Activated T-cell treated with anti-CD3 and anti-CD28 coated beads for 4 hours (primary cell): ENCODE measurements at regions not wholly inside any gene's neighbourhood (a gene's known extent, or its start where the extent isn't known, plus 50 kb on each side); places are given as distances from the start of the nearest gene placed in this dataset.
"Not testable (repeated sequence)": the region's sequence is repeated elsewhere in the genome, so short reads cannot be mapped to it uniquely, and the experiment has no call there.

ENCODE experiments used
- DNase-seq: peaks from one replicate; pipeline ENCODE4 v3.0.0-alpha.2; 2020

GRCh38 chr21:16426936-16427335 is 697.2 kb downstream of the USP25 start:
- DNase-seq, result no peak

DNA sequence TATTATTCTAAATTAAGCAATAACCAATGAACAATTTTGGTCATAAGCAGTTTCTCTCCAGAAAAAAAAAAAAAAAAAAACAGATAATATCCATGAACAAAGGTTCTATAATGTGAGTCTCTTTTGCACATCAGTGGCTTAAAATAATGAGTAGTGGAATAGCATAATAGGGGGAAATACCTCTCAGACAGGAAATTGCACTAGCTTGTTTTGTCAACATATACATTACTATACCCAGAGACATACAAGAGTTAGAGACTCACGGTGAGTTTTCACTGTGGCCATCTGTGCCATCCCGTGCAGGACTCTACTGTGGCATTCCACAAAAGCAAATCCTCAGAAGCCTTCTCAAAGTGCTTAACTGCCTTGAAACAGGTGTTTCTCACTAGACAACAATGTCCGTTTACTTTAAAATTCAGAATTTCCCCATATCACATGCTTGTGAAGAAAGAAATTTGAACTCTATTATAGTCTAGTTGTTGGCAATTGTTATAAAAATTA is 697.9 kb downstream of the USP25 start:
- no peak for DNase-seq

GRCh38 chr21:16437586-16437985 is 707.8 kb downstream of the USP25 start:
- no peak for DNase-seq

DNA sequence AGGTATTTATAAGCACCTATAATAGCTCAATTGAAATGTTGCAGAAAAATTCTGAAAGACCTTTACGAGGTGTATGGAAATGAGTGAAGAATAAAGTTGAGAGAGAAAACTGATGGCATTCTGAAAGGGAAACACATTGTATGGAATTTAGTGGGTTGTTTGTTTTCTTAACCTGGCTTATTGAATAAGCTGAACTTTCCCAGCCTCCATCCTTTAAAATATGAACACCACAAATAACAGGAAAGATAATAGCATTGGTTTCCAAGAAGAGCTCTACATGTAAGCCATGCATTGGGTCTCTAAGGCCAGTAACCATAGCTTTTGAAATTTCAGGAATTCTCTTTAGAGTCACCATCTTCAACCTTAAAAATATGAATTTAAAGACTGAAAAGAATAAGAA is 709.0 kb downstream of the USP25 start:
- no peak for DNase-seq

DNA sequence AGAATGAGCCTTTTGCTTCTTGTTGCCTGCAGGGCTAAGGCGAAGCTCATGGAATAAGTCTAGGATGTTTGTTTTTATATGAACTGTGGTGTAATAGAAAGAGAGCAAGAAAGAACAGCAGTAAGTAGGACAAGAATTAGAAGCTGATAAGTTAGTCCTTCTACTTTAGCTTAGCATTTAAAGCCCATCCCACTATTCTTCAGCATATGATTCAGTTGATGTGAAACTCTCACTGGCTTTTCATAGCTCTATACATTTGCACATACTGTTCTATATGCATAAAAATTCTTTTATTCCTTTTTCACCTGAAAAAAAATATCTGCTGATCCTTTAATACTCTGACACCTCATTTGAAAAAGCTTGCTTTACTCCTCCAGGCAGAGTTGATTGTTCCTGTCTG is 712.0 kb downstream of the USP25 start:
- DNase-seq, result no peak

DNA sequence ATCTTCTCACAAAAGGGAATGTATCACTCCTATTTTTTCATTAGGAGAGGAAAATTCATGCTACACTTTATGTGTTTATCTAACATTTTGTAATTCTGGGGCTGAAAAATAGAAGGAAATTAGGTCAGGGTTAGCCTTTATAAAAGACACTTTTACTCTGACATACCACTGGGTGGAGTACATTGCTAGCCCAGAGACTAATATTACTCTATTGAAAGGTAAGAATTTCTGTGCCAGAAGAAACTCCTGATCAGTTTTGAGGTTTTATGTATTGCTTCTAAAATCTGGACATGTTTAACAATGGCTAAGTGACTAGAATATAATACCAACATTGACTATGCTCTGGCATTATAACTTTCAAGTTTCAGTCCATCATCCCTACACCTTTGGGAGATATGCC is 724.6 kb downstream of the USP25 start:
- no peak for DNase-seq

DNA sequence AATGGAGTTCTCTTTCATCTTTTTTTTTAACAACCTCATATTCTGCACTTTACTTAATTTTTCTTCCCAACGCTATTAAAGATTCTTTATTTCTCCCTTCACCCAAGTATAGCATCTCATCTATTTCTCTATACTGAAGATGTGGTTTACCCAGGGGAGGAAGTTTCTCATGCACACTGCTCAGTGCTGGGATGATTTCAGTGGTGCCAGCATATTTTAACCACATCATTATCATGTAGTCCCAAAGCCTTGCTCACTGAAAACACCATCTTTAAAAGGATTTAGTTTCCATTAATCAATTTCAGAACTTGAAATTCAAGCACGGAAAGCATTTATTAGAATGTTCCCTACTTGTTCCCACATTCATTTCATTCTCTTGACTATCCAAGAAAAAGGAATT is 725.7 kb downstream of the USP25 start:
- no peak for DNase-seq

DNA sequence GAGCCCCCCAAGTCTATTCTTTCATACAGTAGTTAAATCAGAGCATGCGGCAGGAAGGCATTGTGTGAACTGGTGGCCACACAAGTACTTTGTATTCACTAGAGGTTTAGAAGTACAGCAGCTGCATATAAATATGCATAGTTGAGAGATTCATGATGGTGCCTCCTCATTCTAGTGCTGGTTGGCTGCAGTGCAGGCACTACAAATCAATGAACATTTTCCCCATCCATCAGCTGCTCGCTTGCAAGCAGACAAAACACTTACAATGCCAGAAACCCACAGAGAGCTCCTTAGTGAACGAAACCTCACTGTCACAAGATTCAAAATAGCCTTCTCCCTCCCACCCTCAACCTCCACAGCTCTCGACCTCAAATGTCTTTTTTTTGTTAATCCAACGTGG is 726.2 kb downstream of the USP25 start:
- no peak for DNase-seq

DNA sequence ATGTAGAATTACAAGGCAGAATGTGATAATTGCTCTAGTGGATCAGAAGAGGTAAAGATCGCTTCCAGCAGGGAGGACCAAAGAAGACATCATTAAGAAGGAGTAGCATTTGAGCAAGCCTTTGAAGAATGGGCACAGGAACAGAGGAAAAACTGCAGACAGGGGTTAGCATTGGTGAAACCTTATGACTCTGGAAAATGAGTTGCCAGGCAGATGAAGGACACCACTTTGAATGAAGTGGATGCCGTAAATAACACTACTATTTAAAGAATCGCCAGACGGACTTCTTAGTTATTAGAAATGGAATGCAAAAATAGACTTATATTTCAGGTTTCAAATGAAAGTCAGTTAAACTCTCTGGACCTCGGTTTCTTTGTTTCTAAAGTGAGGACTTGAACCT is 727.7 kb downstream of the USP25 start:
- no peak for DNase-seq

GRCh38 chr21:16460936-16461335 is 731.2 kb downstream of the USP25 start:
- DNase-seq, result no peak

DNA sequence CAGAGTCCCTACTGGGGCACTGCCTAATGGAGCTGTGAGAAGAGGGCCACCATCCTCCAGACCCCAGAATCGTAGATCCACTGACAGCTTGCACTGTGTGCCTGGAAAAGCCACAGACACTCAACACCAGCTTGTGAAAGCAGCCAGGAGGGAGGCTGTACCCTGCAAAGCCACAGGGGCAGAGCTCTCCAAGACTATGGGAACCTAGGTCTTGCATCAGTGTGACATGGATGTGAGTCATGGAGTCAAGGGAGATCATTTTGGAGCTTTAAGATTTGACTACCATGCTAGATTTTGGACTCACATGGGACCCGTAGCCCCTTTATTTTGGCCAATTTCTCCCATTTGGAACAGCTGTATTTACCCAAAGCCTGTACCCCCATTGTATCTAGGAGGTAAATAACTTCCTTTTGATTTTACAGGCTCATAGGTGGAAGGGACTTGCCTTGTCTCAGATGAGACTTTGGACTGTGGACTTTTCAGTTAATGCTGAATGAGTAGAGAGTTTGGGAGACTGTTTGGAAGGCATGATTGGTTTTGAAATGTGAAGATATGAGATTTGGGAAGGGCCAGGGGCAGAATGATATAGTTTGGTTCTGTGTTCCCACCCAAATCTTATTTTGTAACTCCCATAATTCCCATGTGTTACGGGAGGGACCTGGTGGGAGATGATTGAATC is 734.6 kb downstream of the USP25 start:
- not testable (repeated sequence) for DNase-seq

GRCh38 chr21:16468184-16468583 is 738.4 kb downstream of the USP25 start:
- DNase-seq, result no peak

DNA sequence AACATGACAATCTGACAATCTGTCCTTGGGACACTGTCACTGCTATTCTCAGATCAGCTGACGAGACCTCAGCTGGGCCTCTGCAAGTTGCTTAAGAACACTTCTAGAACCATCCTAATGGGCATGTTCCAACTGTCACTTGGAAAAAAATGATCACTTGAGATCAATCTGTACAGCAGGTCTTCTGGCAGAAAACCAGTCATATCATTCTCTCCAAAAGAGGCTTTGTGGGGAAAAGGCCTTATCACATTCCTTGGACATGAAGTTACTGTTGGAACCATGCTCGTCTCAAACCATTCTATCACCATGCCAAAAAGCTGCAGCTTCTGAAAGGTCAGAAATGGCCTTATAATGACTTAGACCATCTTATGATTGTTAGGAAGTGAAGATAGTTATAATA is 744.2 kb downstream of the USP25 start:
- DNase-seq, result no peak

DNA sequence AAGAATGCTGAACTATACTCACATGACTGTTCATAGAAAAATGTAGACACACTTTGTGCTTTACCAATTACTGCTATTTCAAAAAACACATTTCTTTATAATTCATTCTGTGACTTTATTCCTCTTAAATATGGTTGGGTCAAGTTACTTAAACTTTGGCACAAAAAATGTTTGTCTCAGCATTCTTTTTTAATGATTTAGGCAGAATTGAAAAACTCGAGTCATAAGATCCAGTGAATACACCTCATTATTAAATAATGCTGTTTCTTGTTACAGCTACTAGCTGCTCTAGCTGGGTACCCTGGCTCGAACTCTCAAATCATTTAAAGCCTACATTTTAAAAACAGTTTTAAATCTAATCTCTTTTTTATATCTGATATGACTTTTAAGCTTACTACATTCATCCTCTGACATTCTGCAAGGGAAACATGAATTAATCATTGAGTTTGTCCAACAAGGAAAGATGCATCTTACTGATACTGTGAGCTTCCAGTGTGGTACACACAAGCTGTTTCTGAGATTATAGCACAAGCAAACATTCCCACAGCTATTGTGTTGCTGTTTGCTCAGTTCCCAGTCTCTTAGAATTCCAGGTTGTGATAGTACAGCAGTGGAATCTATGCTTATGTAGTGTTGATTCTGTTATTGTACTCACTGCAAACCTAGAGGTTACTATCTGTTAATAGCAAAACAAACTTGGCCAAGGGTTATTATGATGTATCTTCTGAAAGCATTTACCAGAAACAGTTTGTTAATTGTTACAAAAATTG is 746.5 kb downstream of the USP25 start:
- DNase-seq, result no peak

- DNase-seq, result no peak
Observed at GRCh38 chr21:16488042-16488441, 758.3 kb downstream of the USP25 start.

- DNase-seq, result no peak
Observed at GRCh38 chr21:16492356-16492755, 762.6 kb downstream of the USP25 start.

DNA sequence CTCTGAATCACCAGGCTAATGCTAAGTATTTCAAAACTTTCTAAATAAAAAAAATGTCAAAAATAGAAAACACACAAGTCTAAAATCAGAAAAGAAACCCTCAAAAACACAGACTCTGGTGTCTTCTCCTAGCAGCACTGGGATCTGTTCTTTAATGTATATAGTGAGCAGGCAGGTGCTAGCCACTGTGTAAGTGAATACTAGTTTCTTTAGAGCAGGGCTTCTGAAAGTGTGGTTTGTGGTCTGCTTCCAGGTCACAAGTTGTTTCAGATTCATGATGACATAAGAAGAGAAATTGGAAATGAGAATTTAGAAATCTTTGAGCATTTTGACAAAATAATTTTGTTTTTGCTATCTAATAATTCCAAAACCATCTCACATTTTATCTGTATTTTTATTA is 763.1 kb downstream of the USP25 start:
- DNase-seq, result no peak

- no peak for DNase-seq
Observed at GRCh38 chr21:16496609-16497008, 766.8 kb downstream of the USP25 start.

DNA sequence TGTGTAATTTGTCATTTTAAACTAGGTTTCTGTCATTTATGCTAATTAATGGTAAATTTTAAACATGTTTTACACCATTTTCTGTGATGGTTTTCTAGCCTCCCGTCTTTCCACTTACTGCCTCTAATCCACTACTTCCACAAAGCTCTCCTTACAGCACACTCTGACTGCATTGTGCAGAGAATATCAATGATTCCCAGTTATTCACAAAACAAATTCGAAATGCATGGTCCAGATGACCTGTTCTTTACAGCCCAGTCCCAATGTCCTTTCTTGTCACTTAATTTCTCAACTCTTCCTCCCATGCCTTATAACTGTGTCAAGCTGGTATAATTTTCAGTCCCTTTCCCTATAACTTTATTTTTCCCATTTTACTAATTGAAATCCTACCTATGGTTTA is 770.5 kb downstream of the USP25 start:
- DNase-seq, result no peak

GRCh38 chr21:16502273-16502672 is 772.5 kb downstream of the USP25 start:
- no peak for DNase-seq

GRCh38 chr21:16502897-16503296 is 773.1 kb downstream of the USP25 start:
- no peak for DNase-seq

GRCh38 chr21:16504281-16504680 is 774.5 kb downstream of the USP25 start:
- DNase-seq, result no peak

DNA sequence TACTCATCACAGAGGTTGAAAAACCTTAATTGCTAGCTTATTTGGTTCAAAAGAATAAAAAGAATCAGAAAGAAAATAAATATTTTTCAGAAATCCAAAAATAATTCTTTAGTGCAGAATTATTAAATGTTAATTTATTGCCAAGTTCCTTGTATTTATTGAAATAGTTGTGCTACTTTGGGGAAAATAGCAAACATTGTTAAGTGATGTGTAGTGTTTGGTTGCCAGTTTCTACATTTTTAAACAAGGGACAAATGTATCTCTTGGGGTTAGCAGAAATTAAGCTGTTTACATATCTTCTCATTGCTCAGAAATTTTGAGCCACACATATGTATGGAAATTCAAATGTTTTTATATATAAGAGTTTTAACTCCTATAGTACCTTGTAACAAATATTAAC is 775.0 kb downstream of the USP25 start:
- DNase-seq, result no peak

DNA sequence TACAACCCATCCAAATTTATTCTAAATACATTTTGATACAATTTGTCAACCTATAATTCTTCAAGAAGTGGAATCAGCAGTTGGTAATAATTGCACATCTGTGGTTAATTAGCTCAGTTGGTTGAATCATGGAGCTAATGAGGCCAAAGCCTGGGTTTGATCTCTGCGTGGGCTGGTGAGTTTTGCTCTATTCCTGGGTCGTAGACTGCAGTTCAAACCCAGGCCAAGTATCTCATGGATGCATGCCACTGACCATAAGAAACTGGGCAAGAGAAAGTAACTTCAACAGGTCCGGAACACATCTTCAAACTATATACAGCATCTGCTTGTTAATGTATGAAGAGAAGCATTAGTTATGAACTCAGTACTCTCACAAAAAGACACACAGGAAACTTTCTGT is 779.7 kb downstream of the USP25 start:
- DNase-seq, result no peak

GRCh38 chr21:16514316-16514715 is 784.5 kb downstream of the USP25 start:
- no peak for DNase-seq
